ENCODE measurements at regions not wholly inside any gene's neighbourhood (a gene's known extent, or its start where the extent isn't known, plus 50 kb on each side); places are given as distances from the start of the nearest gene placed in this dataset.

- no peak for DNase-seq (ENCODE audit: low read depth in 1 of 2, low spot score in 1 of 2)
- no peak for TF ChIP-seq POLR2AphosphoS5 (IDR thresholded peaks at IDR 0.05; ENCODE audit: low read depth)
- no peak for TF ChIP-seq SPI1 (IDR thresholded peaks at IDR 0.05; ENCODE audit: borderline replicate concordance, low read depth)
- no peak for TF ChIP-seq REST (IDR thresholded peaks at IDR 0.05; ENCODE audit: insufficient replicate concordance, low read depth)
- no peak for TF ChIP-seq GABPA (IDR thresholded peaks at IDR 0.05; ENCODE audit: low read depth)
- TF ChIP-seq, protein P1, sequence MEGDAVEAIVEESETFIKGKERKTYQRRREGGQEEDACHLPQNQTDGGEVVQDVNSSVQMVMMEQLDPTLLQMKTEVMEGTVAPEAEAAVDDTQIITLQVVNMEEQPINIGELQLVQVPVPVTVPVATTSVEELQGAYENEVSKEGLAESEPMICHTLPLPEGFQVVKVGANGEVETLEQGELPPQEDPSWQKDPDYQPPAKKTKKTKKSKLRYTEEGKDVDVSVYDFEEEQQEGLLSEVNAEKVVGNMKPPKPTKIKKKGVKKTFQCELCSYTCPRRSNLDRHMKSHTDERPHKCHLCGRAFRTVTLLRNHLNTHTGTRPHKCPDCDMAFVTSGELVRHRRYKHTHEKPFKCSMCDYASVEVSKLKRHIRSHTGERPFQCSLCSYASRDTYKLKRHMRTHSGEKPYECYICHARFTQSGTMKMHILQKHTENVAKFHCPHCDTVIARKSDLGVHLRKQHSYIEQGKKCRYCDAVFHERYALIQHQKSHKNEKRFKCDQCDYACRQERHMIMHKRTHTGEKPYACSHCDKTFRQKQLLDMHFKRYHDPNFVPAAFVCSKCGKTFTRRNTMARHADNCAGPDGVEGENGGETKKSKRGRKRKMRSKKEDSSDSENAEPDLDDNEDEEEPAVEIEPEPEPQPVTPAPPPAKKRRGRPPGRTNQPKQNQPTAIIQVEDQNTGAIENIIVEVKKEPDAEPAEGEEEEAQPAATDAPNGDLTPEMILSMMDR (IDR thresholded peaks at IDR 0.05; ENCODE audit: insufficient read depth, low read length), result no peak
- Histone ChIP-seq H3K4me3 (replicated peaks; ENCODE audit: insufficient read depth, low read length) (no peak overlapping the region), H3K27ac (replicated peaks) (no peak overlapping the region), H3K27me3 (ENCODE audit: insufficient read depth, poor library complexity, severe bottlenecking) (no peaks in the 10 kb centered on the region)
These were observed 109.5 kb upstream of the MIS18BP1 start for GRCh38 chr14:45362505-45362904.

DNA sequence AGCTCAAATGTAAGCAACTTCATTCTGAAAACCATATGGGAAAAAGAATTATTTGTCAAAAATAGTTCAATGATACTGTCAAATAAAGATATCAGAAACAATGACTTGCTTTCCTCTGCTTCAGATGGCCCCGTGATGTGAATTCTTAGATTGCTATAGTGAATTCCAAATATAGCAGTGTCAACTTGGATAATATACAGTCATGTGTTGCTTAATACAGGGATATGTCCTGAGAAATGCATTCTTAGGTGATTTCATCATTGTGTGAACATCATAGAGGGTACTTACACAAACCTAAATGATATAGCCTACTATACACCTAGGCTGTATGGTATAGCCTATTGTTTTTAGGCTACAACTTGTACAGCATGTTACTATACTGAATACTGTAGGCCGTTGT, 108.7 kb upstream of the MIS18BP1 start:
- H3K4me3 ChIP-seq (replicated peaks; ENCODE audit: insufficient read depth, low read length), result no peak overlapping the region
- no peak for DNase-seq (ENCODE audit: low read depth in 1 of 2, low spot score in 1 of 2)
- no peak overlapping the region for H3K27ac ChIP-seq (replicated peaks)
- TF ChIP-seq, protein P1 (IDR thresholded peaks at IDR 0.05; ENCODE audit: insufficient read depth, low read length), result no peak
- TF ChIP-seq REST (IDR thresholded peaks at IDR 0.05; ENCODE audit: insufficient replicate concordance, low read depth), result no peak
- no peak for TF ChIP-seq POLR2AphosphoS5 (IDR thresholded peaks at IDR 0.05; ENCODE audit: low read depth)
- TF ChIP-seq SPI1 (IDR thresholded peaks at IDR 0.05; ENCODE audit: borderline replicate concordance, low read depth), result no peak
- no peak for TF ChIP-seq GABPA (IDR thresholded peaks at IDR 0.05; ENCODE audit: low read depth)
- no peaks in the 10 kb centered on the region for H3K27me3 ChIP-seq (ENCODE audit: insufficient read depth, poor library complexity, severe bottlenecking)

DNA sequence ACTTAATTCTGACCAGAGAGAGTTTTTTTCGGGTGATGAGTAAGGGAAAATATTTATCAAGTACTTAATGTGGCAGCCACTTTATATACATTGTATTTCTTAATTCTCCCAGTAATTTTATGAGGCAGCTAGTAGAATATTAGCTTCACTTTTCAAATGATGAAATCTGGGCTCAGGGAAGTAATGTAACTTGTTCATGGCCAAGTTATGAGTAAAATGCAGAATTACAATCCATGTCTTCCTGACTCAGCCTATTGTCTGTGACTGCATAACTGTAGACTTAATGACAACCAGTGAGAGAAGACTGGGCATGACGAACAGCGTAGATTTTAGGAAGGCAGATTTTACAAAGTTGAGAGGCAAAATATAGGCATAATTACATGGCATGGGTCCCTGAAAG, 106.7 kb upstream of the MIS18BP1 start:
- no peak for DNase-seq (ENCODE audit: low read depth in 1 of 2, low spot score in 1 of 2)
- Histone ChIP-seq H3K27ac (replicated peaks) (no peak overlapping the region), H3K4me3 (replicated peaks; ENCODE audit: insufficient read depth, low read length) (no peak overlapping the region), H3K27me3 (ENCODE audit: insufficient read depth, poor library complexity, severe bottlenecking) (no peaks in the 10 kb centered on the region)
- TF ChIP-seq POLR2AphosphoS5 (IDR thresholded peaks at IDR 0.05; ENCODE audit: low read depth), result no peak
- TF ChIP-seq SPI1 (IDR thresholded peaks at IDR 0.05; ENCODE audit: borderline replicate concordance, low read depth), result no peak
- TF ChIP-seq GABPA (IDR thresholded peaks at IDR 0.05; ENCODE audit: low read depth), result no peak
- no peak for TF ChIP-seq REST (IDR thresholded peaks at IDR 0.05; ENCODE audit: insufficient replicate concordance, low read depth)
- TF ChIP-seq, protein P1 (IDR thresholded peaks at IDR 0.05; ENCODE audit: insufficient read depth, low read length), result no peak

All from HL-60 (cell line).